ENCODE measurements at regions not wholly inside any gene's neighbourhood (a gene's known extent, or its start where the extent isn't known, plus 50 kb on each side); places are given as distances from the start of the nearest gene placed in this dataset.

DNA sequence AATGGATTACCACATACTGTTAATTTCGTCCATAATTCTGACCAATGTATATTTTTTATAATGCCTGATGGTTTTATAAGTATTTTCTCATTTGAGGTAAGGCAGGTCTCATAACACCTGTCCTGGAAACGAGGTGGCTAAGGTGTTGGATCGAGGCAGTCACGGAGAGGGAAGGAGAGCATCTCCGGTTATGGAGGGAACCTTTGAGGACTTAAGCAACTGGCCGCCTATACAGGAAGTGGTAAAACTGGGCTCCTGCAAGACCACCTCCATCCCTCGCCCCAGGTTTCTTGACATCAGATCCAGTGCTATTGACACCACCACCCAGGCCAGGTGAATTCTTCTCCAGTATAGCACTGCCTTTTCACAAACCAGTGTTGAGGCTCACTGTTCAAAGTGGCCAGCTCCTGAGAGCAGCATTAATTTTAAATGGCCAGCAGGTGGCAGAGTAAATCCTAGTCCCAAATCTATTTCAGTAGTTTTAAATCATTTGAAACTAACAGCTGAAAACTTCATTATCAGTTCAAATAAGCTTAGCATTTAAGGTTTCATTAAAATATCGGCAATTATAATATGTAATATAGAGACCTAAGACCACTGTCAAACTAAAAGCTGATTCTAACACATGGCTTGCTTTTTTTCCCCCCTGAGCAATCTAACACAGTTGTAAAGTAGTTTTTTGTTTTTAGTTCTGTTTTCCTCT, 100.8 kb downstream of the PPM1A start:
- peak; percentile 20 for DNase-seq

DNA sequence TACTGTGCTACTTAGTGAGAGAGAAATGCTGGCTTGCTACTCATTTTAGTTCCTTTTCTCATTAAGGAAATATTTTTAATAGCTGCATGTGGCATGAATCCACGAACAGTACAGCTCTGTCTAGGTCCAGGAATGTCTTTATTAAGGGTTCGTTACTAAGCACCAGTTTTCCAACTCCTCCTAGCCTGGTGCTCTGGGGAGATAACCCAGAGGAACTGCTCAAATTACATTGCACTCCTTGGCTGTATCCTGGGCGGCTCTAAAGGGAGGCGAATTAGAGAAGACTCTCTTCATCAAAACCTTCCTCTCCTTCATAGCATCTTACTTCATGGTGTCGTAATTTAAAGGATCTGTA, 101.3 kb downstream of the PPM1A start:
- DNase-seq = no peak

DNA sequence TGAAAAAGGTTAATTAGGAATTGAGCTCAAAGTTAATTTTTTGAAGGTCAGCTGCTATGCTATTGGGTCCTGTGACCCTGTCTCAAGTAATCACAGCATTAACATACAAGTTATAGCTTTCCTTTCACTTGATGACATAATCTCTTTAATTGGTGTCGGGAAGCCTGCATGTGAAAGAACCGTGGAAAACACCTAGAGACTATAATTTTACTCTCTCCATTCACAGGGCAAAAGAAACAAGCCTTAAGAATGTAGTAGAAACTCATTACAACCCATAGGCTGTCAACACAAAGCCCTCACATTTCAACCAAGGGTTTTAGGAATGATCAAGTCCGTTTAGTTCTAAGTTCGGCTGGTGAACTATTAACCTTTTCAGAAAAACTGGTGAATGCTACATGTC, 104.4 kb downstream of the PPM1A start:
- no peak for DNase-seq

DNA sequence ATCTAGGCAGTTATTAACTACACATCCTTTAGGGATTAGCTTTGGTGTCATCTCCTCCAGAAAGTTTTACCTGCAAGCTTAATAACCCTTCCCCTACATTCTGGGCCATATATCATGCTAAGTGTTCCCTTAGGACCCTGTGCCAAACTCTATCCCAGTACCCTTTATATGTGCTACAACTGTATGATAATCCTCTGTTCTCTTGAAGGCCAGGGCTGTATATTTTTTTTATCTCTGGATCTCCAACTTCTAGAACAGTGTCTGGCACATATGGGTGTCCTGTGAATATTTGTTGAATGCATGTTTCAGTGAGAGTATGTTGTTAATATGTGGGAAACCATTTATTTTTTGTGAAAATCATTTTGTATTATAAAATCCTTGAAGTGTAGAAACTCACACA, 106.7 kb downstream of the PPM1A start:
- DNase-seq = no peak

DNA sequence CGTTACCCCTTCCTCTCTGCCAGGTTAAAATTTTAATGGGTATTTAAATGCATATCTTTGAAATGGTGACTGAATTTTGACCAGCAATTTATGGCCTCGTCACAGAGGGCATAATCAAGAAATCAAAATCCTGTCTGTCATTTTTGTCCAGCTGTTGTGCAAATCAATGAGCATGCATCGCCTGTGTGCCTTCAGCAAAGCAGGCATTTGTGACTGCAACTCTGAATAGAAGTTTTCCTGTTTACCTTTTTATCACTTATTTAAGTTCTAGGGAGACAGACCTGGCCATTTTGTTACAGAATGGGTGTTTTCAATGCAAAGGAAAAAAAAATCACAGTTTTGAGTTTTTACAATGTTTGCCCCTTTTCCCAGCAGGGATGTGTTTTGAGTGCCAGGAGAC, 107.4 kb downstream of the PPM1A start:
- DNase-seq = no peak

DNA sequence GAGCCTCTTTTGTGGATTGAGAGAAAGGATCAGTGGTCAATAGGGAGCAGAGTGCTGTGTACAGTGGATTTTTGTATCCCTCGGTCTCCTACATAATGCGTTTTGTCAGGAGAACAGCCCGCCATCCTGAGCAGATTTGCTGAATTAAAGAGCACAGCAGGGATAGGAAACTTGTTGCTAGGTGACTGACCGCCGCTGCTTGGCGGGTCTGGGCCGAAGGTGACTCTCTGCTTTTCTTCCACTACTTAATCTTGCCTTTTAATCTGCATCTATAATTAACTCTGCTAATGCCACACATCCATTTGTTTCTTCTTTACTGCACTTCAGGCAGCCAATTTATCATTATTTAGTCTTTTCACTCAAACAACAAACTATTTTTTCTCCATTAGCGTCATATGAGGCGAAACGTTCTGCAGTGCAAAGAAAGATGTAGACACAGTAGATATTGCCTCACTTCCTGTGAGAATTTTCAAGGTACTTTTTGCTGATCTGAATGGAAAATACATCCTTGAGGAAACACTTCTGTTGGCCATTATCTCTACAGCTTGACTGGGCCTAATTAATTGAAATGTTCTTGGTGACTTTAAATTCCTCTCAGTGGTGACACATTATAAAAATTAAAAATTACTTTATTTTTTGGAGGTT, 108.0 kb downstream of the PPM1A start:
- no peak for DNase-seq

DNA sequence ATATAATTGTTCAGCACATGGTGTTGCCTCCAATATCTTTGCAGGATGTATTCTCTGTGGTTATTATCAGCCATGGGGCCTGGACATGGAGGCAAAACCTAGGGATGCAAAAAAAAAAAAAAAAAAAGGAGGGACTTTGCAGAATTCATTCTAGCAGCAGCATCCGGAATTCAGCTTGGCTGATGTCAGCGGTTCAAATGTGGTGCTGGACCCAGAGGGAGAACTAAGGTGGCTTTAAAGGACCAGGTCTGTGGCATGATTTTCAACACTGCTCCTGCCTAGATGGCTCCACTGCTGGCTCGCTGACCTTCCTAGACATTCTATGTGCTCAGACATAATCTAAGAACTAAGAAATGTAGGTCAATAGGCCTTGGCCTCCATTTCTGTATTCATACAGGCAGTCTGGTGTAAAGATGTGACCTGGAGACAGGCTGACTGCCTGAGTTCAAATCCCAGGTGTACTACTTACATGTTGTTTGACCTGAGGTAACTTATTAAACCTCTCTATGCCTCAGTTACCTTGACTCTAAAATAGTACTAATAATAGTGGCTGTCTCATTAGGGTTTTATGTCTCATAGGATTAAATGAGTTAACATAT, 108.6 kb downstream of the PPM1A start:
- DNase-seq = no peak

DNA sequence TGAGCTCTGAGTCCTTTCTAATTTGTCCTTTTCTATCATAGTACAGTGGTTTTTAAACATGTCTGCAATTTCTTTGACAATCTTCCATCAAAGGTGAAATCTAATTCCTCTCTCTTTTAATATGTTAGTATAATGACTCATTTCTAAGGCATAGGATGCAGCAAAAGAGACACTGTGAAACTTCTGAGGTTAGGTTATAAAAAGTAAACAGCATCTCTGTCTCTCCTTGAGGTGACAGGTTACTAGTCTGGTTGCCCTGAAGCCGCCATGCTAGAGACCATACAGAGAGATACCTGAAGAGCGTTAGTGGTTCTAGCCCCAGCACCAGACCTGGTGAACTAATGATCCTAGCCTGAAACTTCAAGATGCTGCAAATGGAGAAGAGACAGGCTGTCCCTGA, 114.3 kb downstream of the PPM1A start:
- no peak for DNase-seq

DNA sequence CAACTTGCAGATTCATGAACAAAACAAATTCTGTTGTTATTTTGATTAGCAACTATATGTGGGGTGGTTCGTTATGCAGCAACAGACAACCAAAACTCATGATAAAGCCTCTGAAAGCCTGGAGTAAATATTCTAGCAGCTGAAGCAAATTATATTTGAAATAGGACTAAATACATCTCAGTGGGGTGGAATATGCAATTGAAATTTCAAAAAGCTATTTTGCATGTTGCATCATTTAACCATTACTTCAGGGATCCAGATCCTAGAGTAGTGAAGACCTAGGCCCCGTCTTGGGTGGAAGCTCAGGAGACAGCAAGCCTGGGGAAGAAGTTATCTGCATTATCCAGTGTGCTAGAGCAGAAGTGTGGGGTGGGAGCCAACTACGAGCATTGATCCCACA, 114.7 kb downstream of the PPM1A start:
- DNase-seq = no peak

DNA sequence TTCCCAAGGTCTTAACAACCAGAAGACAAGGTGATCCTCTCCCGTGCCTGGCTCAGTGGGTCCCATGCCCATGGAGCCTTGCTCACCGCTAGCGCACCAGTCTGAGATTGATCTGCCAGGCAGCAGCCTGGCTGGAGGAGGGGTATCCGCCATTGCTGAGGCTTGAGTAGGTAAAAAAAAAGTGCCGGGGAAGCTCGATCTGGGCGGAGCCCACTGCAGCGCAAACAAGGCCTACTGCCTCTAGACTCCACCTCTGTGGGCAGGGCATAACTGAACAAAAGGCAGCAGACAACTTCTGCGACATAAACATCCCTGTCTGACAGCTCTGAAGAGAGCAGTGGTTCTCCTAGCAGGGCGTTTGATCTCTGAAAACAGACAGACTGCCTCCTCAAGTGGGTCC, 104.0 kb downstream of the C14orf39 start:
- DNase-seq = no peak

All from SHP77 treated with DMSO at 0.1 percent for 48 hours (cell line).